SK-N-MC (cell line): ENCODE measurements at regions not wholly inside any gene's neighbourhood (a gene's known extent, or its start where the extent isn't known, plus 50 kb on each side); places are given as distances from the start of the nearest gene placed in this dataset.
"Not testable (repeated sequence)": the region's sequence is repeated elsewhere in the genome, so short reads cannot be mapped to it uniquely, and the experiment has no call there.

Source experiments
- DNase-seq: peaks from one replicate; pipeline ENCODE4 v3.0.0-alpha.2; 2011; ENCODE audit warnings: low read depth, low spot score
- H3K27ac ChIP-seq: fragments of 200-600 bp; sonication (generic); 2 replicates; pipeline ENCODE4 v1.5.1; 2016; ENCODE audit warnings: mixed run types
- H3K36me3 ChIP-seq: fragments of 200-600 bp; sonication (generic); 2 replicates; pipeline ENCODE4 v1.6.1; 2017; ENCODE audit warnings: antibody characterized with exemption, low read length, mixed read lengths; ENCODE audit not compliant: insufficient read depth
- H3K4me3 ChIP-seq: fragments of 200-600 bp; sonication (generic); 2 replicates; pipeline ENCODE4 v1.5.1; 2016
- H3K9ac ChIP-seq: fragments of 200-600 bp; sonication (generic); 2 replicates; pipeline ENCODE4 v1.8.0; 2017; ENCODE audit warnings: mixed run types, mixed read lengths; ENCODE audit not compliant: insufficient read length
- H3K9me3 ChIP-seq: fragments of 200-600 bp; sonication (generic); 2 replicates; pipeline ENCODE4 v1.6.1; 2017; ENCODE audit warnings: low read depth, mild to moderate bottlenecking, antibody characterized with exemption, low read length, moderate library complexity, mixed read lengths
- EZH2 ChIP-seq: fragments of 200-600 bp; sonication (generic); IDR thresholded peaks from one replicate; pipeline ENCODE4 v1.6.1; 2017; ENCODE audit warnings: antibody characterized with exemption
- FOXP2 ChIP-seq: optimal IDR thresholded peaks from 2 replicates; pipeline ENCODE3; 2011; ENCODE audit warnings: mild to moderate bottlenecking, moderate library complexity; ENCODE audit not compliant: insufficient read depth; ENCODE audit errors: extremely low read length, control extremely low read depth
- POLR2AphosphoS5 ChIP-seq: IDR thresholded peaks from 2 replicates; pipeline ENCODE4 v1.6.1; 2012; ENCODE audit warnings: mild to moderate bottlenecking, low read depth, low read length, borderline replicate concordance

DNA sequence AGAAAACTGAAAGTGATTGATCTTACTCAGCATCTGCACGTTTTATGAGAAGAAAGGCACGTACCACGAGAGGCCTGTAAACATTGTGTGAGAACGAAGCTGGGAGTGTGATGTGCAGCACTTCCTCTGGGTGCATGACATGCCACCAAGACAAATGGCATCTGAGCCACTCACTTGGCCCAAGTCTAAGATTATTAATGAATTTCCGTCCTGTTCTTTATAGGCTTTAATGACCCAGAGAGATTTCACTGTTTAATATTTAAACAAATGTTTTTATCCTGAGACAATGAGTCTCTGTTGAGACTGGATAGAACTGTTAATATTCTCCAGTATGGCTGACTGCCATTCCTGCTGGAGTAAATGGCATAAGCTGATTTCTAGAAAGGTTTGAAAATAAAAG is 172.6 kb upstream of the PHACTR1 start:
- TF ChIP-seq FOXP2 (no peak), POLR2AphosphoS5 (no peak), EZH2 (no peak)
- H3K36me3 ChIP-seq = no peaks in the 10 kb centered on the region
- no peaks in the 10 kb centered on the region for H3K9me3 ChIP-seq
- H3K4me3 ChIP-seq = no peak overlapping the region
- no peak for DNase-seq
- no peak overlapping the region for H3K9ac ChIP-seq
- no peak overlapping the region for H3K27ac ChIP-seq

DNA sequence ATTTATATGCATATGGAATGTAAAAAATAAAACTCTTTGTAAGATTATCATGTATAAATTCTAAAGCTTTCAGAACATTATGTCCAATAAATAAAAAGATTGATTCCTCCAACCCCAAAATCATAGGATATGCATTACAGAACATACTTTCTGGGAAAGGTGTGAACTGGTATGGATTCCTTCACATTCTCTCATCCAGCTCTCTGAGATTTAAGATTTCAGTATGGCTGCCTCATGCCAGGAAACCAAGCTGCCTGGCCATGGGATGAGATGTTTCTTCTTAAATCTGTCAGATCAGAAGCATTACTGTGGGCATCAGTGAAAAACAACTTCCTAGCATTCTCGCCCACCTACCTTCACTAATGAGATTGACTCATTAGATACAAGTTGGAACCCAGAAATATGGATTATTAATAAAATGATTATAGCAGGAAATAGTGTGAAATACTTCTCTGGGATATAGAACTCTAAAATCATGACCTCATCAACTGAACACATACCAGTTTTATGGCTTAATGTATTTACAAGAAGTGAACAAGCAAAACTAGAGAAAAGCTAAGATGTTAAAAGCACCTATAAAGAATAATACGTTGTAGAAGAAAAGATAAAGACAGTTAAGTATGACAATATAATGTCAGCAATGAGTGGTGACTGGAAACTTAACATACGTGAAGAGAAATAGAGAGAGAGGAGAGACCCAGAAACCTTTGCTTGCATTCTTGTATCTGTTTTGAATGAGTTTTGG is 171.6 kb upstream of the PHACTR1 start:
- no peak for DNase-seq
- TF ChIP-seq FOXP2 = no peak
- TF ChIP-seq POLR2AphosphoS5 = no peak
- TF ChIP-seq EZH2 = no peak
- Histone ChIP-seq H3K4me3 (no peak overlapping the region), H3K9ac (no peak overlapping the region), H3K27ac (no peak overlapping the region), H3K9me3 (no peaks in the 10 kb centered on the region), H3K36me3 (no peaks in the 10 kb centered on the region)

DNA sequence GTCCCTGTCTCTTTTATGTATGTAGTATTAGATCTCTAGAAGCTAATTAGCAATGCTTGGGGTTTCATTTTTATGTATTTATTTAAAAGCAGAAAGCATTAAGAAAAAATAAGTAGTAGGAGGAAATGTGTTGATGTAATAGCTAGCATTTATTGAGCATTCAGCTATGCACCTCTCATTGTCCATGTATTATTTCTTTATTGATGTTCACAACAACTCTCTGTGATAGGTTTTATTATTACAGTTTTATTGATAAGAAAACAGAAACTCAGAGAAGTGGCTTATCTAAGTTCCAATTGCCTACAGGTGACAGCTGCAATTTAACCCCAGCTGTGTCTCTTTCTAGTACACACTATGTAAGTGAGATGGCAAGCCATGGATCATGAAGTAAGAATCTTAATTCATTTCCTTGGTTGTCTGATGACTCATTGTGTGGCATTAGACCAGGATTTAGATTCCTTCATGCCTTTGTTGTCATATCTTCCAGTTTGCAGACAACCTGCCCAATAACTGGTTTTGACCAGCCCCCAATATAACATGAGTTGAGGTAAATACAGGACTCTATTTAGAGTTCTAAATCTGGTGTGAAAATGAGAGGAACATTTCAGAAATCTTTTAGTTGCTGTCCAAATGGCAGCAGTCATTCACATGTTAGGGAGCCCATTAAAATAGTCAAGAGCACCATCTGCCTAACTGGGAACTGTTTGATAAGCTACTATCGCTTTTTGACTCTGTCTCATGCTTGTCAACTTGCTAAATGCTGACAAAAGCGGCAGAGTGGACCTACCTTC is 170.8 kb upstream of the PHACTR1 start:
- H3K27ac ChIP-seq = no peak overlapping the region
- DNase-seq = no peak
- no peak for TF ChIP-seq EZH2
- TF ChIP-seq POLR2AphosphoS5 = no peak
- no peak for TF ChIP-seq FOXP2
- H3K4me3 ChIP-seq = no peak overlapping the region
- no peaks in the 10 kb centered on the region for H3K36me3 ChIP-seq
- no peak overlapping the region for H3K9ac ChIP-seq
- H3K9me3 ChIP-seq = no peaks in the 10 kb centered on the region

DNA sequence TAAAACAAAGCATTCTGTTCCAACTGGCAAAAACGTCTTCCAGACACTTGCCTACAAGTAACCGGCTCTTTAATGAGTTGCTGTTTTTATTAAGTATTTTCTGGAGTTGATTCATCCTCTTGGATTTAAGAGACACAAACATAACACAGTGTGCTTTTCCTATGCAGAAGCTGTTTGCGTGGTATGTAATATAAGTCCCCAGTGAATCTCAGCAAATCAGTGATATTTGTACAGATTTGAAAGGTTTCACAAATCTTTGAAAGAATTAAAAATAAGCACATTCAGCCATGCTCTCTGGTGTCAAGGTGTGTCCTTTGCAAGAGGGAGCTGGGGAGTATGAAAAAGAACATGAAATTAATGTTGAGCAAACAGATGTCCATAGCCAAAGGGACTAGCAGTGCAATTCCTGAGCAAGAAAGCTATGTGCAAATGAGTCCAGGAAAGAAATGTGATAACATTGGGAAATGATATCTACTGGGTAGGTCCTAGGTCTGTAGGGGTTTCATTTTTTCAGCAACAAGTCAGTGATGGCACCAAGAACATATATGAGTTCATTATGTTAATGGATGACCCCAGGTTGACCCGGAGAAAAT is 170.1 kb upstream of the PHACTR1 start:
- TF ChIP-seq FOXP2 (no peak), EZH2 (no peak), POLR2AphosphoS5 (no peak)
- Histone ChIP-seq H3K36me3 (no peaks in the 10 kb centered on the region), H3K27ac (no peak overlapping the region), H3K9ac (no peak overlapping the region), H3K4me3 (no peak overlapping the region), H3K9me3 (no peaks in the 10 kb centered on the region)
- DNase-seq = no peak

DNA sequence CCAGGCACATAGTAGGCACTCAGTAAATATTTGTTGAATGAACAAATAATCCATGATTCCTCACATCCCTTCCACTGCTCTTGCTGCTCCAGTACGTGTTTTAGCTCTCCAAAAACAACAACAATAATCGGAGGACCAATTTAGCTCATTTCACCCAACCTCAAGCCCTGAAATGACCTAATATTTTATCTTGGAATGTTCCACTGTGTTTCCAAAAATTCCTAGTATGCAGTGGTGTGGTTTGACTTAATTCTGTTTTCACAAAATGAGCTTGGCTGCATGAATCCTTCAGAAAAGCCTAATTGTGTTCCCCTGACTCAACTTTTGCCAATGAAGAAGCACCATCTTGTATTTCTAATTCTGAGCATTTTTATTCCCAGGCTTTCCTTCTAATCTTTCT is 168.0 kb upstream of the PHACTR1 start:
- DNase-seq = no peak
- Histone ChIP-seq H3K36me3 (no peaks in the 10 kb centered on the region), H3K9me3 (no peaks in the 10 kb centered on the region), H3K4me3 (no peak overlapping the region), H3K9ac (no peak overlapping the region), H3K27ac (no peak overlapping the region)
- TF ChIP-seq POLR2AphosphoS5 (no peak), FOXP2 (no peak), EZH2 (no peak)

DNA sequence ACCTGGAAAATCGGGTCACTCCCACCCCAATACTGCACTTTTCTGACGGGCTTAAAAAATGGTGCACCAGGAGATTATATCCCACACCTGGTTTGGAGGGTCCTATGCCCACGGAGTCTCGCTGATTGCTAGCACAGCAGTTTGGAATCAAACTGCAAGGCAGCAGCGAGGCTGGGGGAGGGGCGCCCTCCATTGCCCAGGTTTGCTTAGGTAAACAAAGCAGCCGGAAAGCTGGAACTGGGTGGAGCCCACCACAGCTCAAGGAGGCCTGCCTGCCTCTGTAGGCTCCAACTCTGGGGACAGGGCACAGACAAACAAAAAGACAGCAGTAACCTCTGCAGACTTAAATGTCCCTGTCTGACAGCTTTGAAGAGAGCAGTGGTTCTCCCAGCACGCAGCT is 167.1 kb upstream of the PHACTR1 start:
- H3K36me3 ChIP-seq = not testable (repeated sequence)

DNA sequence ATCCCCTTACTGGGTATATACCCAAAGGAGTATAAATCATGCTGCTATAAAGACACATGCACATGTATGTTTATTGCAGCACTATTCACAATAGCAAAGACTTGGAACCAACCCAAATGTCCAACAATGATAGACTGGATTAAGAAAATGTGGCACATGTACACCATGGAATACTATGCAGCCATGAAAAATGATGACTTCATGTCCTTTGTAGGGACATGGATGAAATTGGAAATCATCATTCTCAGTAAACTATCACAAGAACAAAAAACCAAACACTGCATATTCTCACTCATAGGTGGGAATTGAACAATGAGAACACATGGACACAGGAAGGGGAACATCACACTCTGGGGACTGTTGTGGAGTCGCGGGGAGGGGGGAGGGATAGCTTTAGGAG is 161.7 kb upstream of the PHACTR1 start:
- H3K27ac ChIP-seq, H3K4me3 ChIP-seq, H3K9ac ChIP-seq, DNase-seq, H3K36me3 ChIP-seq, H3K9me3 ChIP-seq: not testable (repeated sequence)

More for the DNA sequence above, 167.1 kb upstream of the PHACTR1 start:
- not testable (repeated sequence) for H3K9me3 ChIP-seq, H3K27ac ChIP-seq, H3K4me3 ChIP-seq, H3K9ac ChIP-seq, DNase-seq

DNA sequence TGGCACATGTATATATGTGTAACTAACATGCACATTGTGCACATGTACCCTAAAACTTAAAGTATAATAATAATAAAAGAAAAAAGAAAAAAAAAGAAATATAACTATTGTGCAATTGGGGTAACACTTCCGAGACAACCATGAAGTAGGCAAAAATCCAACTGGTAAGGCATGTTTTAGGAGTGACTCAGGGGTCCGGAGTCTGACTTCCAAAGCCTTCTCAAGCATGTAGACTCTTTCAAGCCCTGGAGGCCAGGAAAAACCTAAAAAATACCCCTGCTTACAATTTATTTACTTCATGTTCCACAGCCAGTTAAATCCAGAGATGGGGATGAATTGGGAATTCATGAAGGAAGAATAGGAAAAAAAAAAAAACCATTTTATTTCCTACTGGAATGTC is 161.3 kb upstream of the PHACTR1 start:
- Histone ChIP-seq H3K9me3 (no peaks in the 10 kb centered on the region), H3K4me3 (no peak overlapping the region), H3K36me3 (no peaks in the 10 kb centered on the region), H3K9ac (no peak overlapping the region), H3K27ac (no peak overlapping the region)
- TF ChIP-seq POLR2AphosphoS5 = no peak
- TF ChIP-seq FOXP2 = no peak
- no peak for TF ChIP-seq EZH2
- no peak for DNase-seq

DNA sequence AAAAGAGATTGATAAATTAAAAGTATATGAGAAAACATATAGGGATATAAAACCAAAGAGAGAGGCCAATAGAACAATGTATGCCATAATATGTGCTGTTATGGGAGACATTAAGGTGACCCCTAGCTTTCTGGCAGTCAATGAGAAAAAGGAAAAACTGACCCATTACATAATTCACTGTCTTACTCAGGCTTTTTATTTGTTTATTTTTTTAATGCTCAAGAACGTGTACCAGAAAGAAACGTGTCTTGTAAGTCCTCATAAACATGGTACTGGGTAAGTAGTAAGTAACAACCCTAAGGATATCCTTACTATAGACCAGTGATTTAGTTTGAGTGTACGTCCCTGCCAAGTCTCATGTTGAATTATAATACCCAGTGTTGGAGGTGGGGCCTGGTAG is 160.8 kb upstream of the PHACTR1 start:
- no peak for TF ChIP-seq POLR2AphosphoS5
- no peak for TF ChIP-seq EZH2
- TF ChIP-seq FOXP2 = no peak
- H3K27ac ChIP-seq = no peak overlapping the region
- no peak overlapping the region for H3K9ac ChIP-seq
- H3K36me3 ChIP-seq = no peaks in the 10 kb centered on the region
- DNase-seq = no peak
- no peaks in the 10 kb centered on the region for H3K9me3 ChIP-seq
- H3K4me3 ChIP-seq = no peak overlapping the region
